HG02884 (cell line): ENCODE measurements at regions not wholly inside any gene's neighbourhood (a gene's known extent, or its start where the extent isn't known, plus 50 kb on each side); places are given as distances from the start of the nearest gene placed in this dataset.
"Not testable (repeated sequence)": the region's sequence is repeated elsewhere in the genome, so short reads cannot be mapped to it uniquely, and the experiment has no call there.

Experiments used
- ATAC-seq: cut with Tn5 transposase; IDR thresholded peaks from one replicate; pipeline ENCODE4 v1.9.1; 2021; ENCODE audit warnings: mild to moderate bottlenecking, moderate library complexity; ENCODE audit not compliant: unreplicated experiment

GRCh38 chr5:110917161-110917875 lies 154.2 kb upstream of the TSLP start:
- no peak for ATAC-seq

DNA sequence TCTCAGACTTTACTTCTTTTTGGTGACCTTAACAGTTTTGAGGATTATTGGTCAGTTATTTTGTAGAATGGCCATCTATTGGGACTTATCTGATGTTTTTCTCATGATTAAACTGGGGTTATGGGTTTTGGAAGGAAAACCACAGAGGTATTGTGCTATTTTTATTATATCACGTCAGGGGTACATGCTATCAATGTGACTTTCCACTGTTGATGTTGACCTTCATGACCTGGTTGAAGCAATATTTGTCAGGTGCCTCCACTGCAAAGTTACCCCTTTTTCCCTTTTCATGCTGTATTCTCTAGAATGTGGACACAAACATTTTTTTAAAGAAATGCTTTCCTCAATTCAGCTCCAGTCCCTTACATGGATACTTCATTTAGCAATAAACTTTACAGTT lies 152.8 kb upstream of the TSLP start:
- no peak for ATAC-seq

GRCh38 chr5:110923971-110924370 lies 147.5 kb upstream of the TSLP start:
- no peak for ATAC-seq

DNA sequence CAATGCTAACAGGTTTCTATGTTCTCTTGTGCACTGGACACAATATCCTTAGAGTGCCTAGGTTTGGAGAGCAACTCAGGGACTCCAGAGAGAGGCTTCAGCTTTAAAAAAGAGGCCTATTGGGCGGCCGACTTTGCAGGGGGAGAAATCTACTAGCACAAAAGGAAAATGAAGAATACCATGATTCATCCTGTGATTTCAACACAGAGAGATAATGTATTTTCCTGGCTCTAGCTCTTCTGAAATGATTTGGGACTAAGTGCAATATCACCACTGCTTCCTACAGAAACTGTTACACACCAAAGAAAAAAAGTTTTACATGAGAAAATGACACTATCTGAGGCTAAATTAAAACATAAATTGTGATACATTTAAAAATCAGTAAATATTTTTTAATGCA lies 146.1 kb upstream of the TSLP start:
- ATAC-seq = no peak

DNA sequence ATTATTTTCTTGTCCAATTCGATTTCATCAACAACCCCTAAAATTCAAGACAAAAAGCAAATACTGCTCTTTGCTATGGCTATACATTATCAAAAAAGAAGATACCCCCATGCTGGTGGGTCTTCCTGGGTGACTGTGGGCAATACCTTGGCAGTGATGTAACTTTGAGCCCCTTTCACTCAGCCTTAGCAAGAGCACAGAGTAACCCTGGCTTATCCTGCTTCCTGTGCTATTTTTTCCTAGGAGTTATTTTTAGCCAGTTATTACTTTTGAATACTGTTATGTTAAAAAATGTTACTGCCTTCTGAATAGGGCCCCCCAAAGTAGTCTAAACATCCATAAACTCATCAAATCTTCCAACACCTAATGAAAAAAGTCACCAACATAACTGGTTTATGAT lies 145.6 kb upstream of the TSLP start:
- ATAC-seq = no peak

- ATAC-seq = peak; percentile 66
Observed at GRCh38 chr5:110932755-110933488, 138.6 kb upstream of the TSLP start.

- ATAC-seq = no peak
Observed at GRCh38 chr5:110940136-110940535, 131.4 kb upstream of the TSLP start.

DNA sequence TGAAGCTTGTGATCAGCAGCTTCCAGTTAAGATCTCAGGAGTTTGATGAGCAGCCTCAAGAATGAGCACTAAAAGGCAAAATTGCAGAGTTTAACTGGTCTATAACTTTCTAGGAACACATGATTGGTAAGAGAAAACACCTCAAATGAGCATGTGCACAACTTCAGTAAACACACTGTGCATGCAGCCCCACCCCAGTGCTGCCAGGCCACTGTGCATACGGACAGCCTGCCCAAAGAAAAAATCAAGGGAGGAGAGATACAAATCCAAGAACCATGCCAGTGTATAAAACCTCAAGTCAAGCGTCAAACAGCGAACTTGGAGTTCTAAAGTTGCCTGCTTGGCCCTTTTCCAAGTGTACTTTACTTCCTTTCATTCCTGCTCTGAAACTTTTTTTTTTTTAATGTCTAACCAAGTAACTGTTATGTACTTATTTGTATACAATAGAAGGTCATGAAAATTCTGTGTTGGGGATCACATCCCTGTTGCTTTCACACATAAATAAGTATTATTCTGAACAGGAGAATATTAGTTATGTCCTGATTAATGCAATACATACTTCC lies 125.6 kb upstream of the TSLP start:
- ATAC-seq = no peak

GRCh38 chr5:110951373-110951791 lies 120.1 kb upstream of the TSLP start:
- no peak for ATAC-seq

- ATAC-seq = no peak
Observed at GRCh38 chr5:110956280-110956912, 115.1 kb upstream of the TSLP start.

- ATAC-seq = no peak
Observed at GRCh38 chr5:110956913-110957813, 114.3 kb upstream of the TSLP start.

DNA sequence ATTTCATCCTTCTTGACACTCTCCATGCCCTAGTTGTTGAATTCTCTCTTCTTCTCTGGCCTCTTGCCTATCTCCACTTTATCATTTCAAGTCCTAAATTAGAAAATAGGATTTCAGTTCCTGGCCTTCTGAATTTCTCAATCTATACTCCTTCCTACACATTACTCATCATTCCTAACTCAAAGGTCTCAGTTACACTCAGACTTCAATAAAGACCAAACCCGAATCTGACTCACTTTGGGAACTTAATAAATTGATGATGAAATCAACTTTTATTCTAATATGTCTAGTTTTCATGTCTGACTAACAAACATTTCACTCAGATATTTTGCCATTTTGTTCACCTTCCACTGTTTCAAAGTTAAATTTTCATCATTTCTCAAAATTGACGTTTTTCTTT lies 113.6 kb upstream of the TSLP start:
- ATAC-seq = no peak

DNA sequence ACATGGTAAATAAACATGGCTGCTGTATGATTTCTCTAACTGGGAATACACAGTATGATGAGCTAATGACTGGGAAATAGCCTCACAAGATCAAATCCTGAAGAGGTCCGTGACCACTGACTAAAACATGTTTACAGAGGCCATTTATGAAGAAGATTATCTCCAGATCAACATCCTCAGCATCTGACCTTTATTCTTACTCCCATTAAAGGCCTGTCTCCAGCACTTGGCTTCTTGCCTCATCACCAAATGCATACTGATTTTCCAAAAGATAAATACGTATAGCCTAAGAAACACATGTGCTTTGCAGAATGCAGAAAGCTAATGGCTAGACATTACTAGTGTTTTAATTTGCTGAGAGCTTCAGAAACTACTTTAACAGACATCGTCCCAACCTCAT lies 108.0 kb upstream of the TSLP start:
- ATAC-seq = no peak

DNA sequence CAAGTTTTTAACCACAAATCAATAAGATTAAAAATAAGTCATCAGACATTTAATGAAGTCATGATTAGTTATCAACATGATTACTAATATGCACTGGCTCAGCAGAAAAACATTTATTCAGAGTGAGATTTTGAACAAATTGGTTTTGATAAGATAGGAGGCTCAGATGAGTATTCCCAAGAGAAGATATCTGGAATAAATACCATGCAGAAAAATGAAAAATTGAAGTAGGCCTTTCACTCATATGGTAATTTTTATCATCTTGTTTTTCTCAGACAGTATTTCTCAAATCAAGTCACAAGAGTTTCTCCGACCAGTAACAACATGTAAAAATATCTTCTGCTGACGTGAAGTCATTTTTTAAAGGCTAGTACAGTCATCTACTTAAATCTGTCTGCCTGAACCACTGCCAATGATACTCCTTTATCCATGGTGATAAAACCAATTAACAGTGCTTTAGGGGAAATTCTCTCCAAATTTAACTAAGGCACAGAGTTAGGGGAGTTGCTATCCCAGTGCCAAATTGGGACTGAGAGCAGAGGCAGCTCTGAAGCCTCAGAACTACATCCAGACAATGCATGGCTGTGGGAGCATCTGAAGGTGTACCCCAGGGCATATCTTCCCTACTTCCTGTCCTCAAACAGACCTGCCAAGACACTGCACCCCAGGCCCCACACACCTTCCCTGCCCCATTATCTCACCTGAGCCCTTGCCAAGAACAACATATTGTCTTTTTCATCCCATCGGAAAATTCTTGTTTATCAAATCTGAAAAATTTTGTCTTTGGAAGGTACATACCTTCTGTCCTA lies 105.5 kb upstream of the TSLP start:
- no peak for ATAC-seq

DNA sequence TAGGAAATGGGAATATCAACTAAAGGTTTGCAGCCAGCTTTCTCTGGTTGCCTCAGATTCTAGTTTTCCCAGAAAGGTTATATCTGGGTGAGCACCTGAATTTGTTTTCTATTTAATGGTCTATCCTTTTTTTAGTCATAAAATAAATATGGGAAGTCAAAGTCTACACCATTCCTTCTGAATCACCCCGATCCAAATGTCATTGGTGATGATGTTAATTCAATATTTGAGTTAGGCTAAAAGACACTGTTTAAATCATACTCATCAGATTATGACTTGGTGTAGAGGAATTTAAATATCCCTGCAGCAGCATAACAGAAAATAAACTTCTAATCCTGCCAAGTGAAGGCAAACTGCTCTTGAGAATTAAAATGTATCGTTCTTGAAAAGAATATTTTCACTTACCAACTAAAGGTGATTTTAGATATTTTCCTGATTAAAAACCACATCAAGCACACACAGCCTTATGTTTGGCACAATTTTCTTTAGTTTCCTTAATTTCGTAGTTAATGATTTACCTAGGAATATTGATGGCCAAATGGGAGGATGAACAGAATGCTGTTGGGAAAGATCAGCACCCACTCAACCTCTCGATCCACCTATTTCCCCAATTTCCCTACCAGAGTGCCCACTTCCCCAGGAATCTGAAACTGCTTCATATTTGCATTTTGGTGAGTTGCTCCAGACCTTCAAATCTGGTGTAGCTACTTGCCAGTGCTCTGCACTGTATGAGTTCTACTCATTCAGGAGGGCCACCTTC lies 103.1 kb upstream of the TSLP start:
- no peak for ATAC-seq

GRCh38 chr5:110969502-110969901 lies 102.0 kb upstream of the TSLP start:
- ATAC-seq = no peak

GRCh38 chr5:110973510-110973909 lies 98.0 kb upstream of the TSLP start:
- no peak for ATAC-seq

GRCh38 chr5:110977915-110978314 lies 93.6 kb upstream of the TSLP start:
- ATAC-seq = no peak

- not testable (repeated sequence) for ATAC-seq
Observed at GRCh38 chr5:110985882-110986281, 85.6 kb upstream of the TSLP start.
